Astrocyte (in vitro differentiated cells and primary cell): ENCODE measurements at regions not wholly inside any gene's neighbourhood (a gene's known extent, or its start where the extent isn't known, plus 50 kb on each side); places are given as distances from the start of the nearest gene placed in this dataset.
"Not testable (repeated sequence)": the region's sequence is repeated elsewhere in the genome, so short reads cannot be mapped to it uniquely, and the experiment has no call there.

ENCODE experiments used
- DNase-seq: peaks from one replicate; pipeline ENCODE4 v3.0.0-alpha.2; 2010; ENCODE audit warnings: low read depth
- FAIRE-seq: peaks from 2 replicates; lab custom pipeline; 2011; peaks lifted over from hg19 to GRCh38; lab: Jason Lieb, UNC
- H2AFZ ChIP-seq: 2 replicates; pipeline ENCODE4 v1.6.0; 2012; ENCODE audit warnings: low read depth, low read length, inconsistent platforms
- H3K27ac ChIP-seq: 2 replicates; pipeline ENCODE4 v1.5.1; 2011; ENCODE audit warnings: low read depth, low read length, inconsistent platforms
- H3K27me3 ChIP-seq: 2 replicates; pipeline ENCODE4 v1.6.0; 2011; ENCODE audit warnings: low read length, inconsistent platforms; ENCODE audit not compliant: insufficient read depth
- H3K36me3 ChIP-seq: 2 replicates; pipeline ENCODE4 v1.5.1; 2011; ENCODE audit warnings: low read length, inconsistent platforms; ENCODE audit not compliant: insufficient read depth
- H3K4me1 ChIP-seq: 2 replicates; pipeline ENCODE4 v1.5.1; 2011; ENCODE audit warnings: low read length, inconsistent platforms; ENCODE audit not compliant: insufficient read depth
- H3K4me2 ChIP-seq: 2 replicates; pipeline ENCODE4 v1.6.0; 2012; ENCODE audit warnings: low read length, inconsistent platforms
- H3K4me3 ChIP-seq: 2 replicates; pipeline ENCODE4 v1.5.1; 2011; ENCODE audit warnings: low read depth, mild to moderate bottlenecking, low read length, inconsistent platforms; ENCODE audit not compliant: insufficient read depth
- H3K79me2 ChIP-seq: 2 replicates; pipeline ENCODE4 v1.6.0; 2012; ENCODE audit warnings: mild to moderate bottlenecking, low read length, inconsistent platforms; ENCODE audit not compliant: insufficient read depth
- H3K9ac ChIP-seq: 2 replicates; pipeline ENCODE4 v1.6.0; 2012; ENCODE audit warnings: mild to moderate bottlenecking, low read length, inconsistent platforms
- H3K9me3 ChIP-seq: 2 replicates; pipeline ENCODE4 v1.5.1; 2012; ENCODE audit warnings: low read depth, mild to moderate bottlenecking, low read length, inconsistent platforms; ENCODE audit not compliant: insufficient read depth
- H4K20me1 ChIP-seq: 2 replicates; pipeline ENCODE4 v1.6.0; 2012; ENCODE audit warnings: low read length, inconsistent platforms; ENCODE audit not compliant: insufficient read depth
- H3K27ac Mint-ChIP-seq: one replicate; pipeline ENCODE4 v1.8.0; 2021; ENCODE audit warnings: mild to moderate bottlenecking, mixed read lengths; ENCODE audit not compliant: unreplicated experiment
- H3K27me3 Mint-ChIP-seq: one replicate; pipeline ENCODE4 v1.8.0; 2021; ENCODE audit warnings: low read depth, mixed read lengths; ENCODE audit not compliant: unreplicated experiment
- H3K36me3 Mint-ChIP-seq: one replicate; pipeline ENCODE4 v1.8.0; 2021; ENCODE audit warnings: low read depth, mixed read lengths; ENCODE audit not compliant: unreplicated experiment
- H3K4me1 Mint-ChIP-seq: one replicate; pipeline ENCODE4 v1.8.0; 2021; ENCODE audit warnings: low read depth, mixed read lengths; ENCODE audit not compliant: unreplicated experiment
- H3K4me3 Mint-ChIP-seq: one replicate; pipeline ENCODE4 v1.8.0; 2021; ENCODE audit warnings: mild to moderate bottlenecking, moderate library complexity, mixed read lengths; ENCODE audit not compliant: unreplicated experiment
- H3K9me3 Mint-ChIP-seq: one replicate; pipeline ENCODE4 v1.8.0; 2021; ENCODE audit warnings: mild to moderate bottlenecking, mixed read lengths; ENCODE audit not compliant: unreplicated experiment

- not testable (repeated sequence) for H3K27me3 ChIP-seq, H3K36me3 ChIP-seq, H2AFZ ChIP-seq, H3K4me1 ChIP-seq, DNase-seq, H3K9ac ChIP-seq, H3K4me3 Mint-ChIP-seq, H3K27ac Mint-ChIP-seq, H3K4me2 ChIP-seq, H3K36me3 Mint-ChIP-seq, H3K27ac ChIP-seq, H3K27me3 Mint-ChIP-seq, H3K9me3 ChIP-seq, FAIRE-seq, H3K4me3 ChIP-seq, H3K9me3 Mint-ChIP-seq
- peaks cover 19% of the 10 kb centered on the region for H4K20me1 ChIP-seq
- H3K79me2 ChIP-seq: peaks cover 48% of the 10 kb centered on the region
- peaks cover 16% of the 10 kb centered on the region for H3K4me1 Mint-ChIP-seq
Measured at GRCh38 chr2:111432423-111432822, 311.7 kb downstream of the BCL2L11 start.

GRCh38 chr2:111432916-111433499, 312.3 kb downstream of the BCL2L11 start:
- FAIRE-seq, H3K9ac ChIP-seq, H3K36me3 Mint-ChIP-seq, H3K27ac Mint-ChIP-seq, H3K4me3 Mint-ChIP-seq, H3K4me2 ChIP-seq, H3K9me3 Mint-ChIP-seq, H3K27me3 Mint-ChIP-seq, H3K36me3 ChIP-seq, H3K4me1 ChIP-seq, H2AFZ ChIP-seq, H3K4me3 ChIP-seq, H3K27me3 ChIP-seq, DNase-seq, H3K9me3 ChIP-seq, H3K27ac ChIP-seq: not testable (repeated sequence)
- H3K79me2 ChIP-seq: peaks cover 43% of the 10 kb centered on the region
- peaks cover 16% of the 10 kb centered on the region for H3K4me1 Mint-ChIP-seq
- peaks cover 16% of the 10 kb centered on the region for H4K20me1 ChIP-seq

DNA sequence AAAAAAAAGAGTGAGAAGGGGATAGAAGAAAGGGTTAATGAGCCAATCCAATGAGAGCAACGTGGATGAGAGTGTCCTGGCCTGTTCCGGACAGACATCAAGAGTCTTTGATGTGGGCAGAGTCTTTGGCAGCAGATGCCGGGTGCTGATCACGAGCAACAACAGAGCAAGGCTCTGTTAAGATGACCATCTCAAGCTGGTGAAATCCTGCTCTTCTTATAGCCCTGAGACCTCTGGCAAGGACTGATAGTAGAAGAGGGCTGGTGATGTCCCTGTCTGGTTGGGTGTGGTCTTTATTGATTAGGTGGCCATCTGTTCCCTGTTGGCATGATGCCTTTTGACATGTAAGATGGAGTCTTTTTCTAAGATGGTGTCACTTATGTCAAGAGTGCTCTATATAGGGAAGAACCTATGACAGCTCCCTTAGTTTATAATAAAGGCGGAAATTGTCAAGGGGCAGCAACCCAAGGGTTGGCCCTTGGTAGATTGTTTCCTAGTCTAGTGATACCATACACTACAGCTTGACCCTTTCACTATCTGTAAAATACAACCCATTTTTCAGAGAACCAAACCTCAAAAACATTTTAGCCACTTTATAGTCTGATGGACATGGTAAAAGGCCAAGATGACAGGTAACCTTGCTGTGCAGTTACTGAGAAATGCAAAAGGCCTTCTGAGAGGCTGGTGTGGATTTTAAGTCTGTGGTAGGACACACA, 313.3 kb downstream of the BCL2L11 start:
- H3K27ac Mint-ChIP-seq, H3K27me3 Mint-ChIP-seq, H3K9me3 ChIP-seq, H3K4me1 ChIP-seq, H3K36me3 Mint-ChIP-seq, H3K4me3 Mint-ChIP-seq, H2AFZ ChIP-seq, H3K27ac ChIP-seq, FAIRE-seq, DNase-seq, H3K4me2 ChIP-seq, H3K27me3 ChIP-seq, H3K4me1 Mint-ChIP-seq, H3K4me3 ChIP-seq, H3K9me3 Mint-ChIP-seq, H3K36me3 ChIP-seq, H3K9ac ChIP-seq: not testable (repeated sequence)
- Histone ChIP-seq H4K20me1 (peaks cover 12% of the 10 kb centered on the region), H3K79me2 (peaks cover 33% of the 10 kb centered on the region)

DNA sequence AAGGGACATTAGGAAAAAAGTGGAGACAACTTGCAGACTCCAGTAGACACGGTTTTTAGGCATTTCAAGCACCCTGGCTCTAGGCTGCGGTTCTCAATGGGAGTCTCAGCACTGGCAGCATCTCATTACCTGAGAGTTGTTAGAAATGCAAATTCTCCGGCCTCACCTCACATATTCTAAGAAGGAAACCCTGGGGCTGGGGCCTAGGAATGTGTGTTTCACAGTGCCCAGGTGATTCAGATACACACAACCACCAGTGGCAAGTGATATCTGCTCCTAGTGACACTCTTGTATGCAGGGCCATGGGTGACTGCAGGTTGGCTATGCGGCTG, 313.9 kb downstream of the BCL2L11 start:
- not testable (repeated sequence) for H3K36me3 ChIP-seq, H2AFZ ChIP-seq, H3K27ac ChIP-seq, H3K27me3 ChIP-seq, FAIRE-seq, H3K9me3 ChIP-seq, H3K4me2 ChIP-seq, H3K27me3 Mint-ChIP-seq, H3K4me1 Mint-ChIP-seq, H3K36me3 Mint-ChIP-seq, H3K9me3 Mint-ChIP-seq, H3K4me1 ChIP-seq, H4K20me1 ChIP-seq, DNase-seq, H3K4me3 ChIP-seq, H3K27ac Mint-ChIP-seq, H3K9ac ChIP-seq, H3K4me3 Mint-ChIP-seq
- H3K79me2 ChIP-seq: peaks cover 31% of the 10 kb centered on the region

DNA sequence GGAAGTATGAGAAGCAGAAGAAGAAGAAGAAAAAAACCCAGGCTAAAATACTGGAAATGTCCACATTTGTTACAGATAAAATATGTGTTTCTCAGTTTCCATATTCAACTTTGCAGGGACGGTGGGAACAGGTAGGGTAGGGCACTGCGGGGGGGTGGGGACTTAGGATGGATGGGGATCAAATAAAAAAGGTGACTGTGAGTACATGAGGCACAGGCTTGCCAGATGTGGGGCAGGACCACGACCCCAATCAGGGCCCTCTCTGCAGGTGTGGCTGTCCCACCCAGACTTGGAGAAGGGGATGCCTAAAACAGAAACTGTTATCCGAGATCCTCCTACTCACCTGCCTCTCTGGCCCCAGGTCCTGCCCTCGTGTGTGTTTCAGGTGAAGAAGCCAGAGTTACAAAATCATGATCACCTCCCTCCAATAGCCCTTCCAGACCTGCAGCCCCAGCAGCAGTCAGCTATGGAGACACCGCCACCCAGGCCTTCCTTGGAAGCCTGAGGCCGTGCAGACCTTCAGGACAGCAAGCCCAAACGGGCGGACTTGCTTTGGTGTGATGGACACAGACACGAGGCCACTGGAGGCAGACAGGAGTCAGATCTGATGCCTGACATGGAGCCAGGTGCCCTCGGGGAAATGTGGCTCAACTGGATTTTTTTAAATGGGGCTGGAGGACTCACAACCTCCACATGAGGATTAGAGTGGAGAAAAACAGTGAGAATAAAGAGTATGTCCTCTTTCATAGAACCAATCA, 315.0 kb downstream of the BCL2L11 start:
- H3K4me1 ChIP-seq, H3K9ac ChIP-seq, H2AFZ ChIP-seq, H3K4me1 Mint-ChIP-seq, H3K4me3 ChIP-seq, H3K27me3 Mint-ChIP-seq, H3K36me3 ChIP-seq, H3K4me3 Mint-ChIP-seq, H3K27ac Mint-ChIP-seq, H3K27ac ChIP-seq, H3K27me3 ChIP-seq, H3K9me3 Mint-ChIP-seq, H3K36me3 Mint-ChIP-seq, H3K9me3 ChIP-seq, DNase-seq, H3K4me2 ChIP-seq, H4K20me1 ChIP-seq, FAIRE-seq: not testable (repeated sequence)
- peaks cover 34% of the 10 kb centered on the region for H3K79me2 ChIP-seq

DNA sequence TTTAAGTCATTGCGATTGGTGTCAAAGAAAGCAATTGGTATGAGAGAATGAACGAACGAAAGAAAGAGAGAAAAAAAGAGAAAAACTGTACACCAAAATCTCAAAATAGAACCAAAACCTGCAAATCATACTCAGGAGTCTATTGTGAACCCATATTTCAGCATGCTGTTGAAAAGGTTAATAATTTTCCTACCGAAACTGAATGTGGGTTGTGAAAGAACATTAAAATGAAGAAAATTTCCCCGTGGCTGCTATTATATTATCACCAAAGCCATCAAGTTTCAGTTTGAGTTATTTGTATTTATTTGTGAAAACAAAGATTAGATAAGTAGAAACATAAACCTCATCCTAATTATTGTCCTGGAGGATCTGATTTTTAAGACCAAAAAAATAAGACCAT, 315.7 kb downstream of the BCL2L11 start:
- H3K79me2 ChIP-seq: peaks cover 36% of the 10 kb centered on the region
- H3K27me3 ChIP-seq, H4K20me1 ChIP-seq, H3K36me3 Mint-ChIP-seq, H3K27ac Mint-ChIP-seq, H3K4me1 ChIP-seq, H3K9me3 ChIP-seq, H3K4me2 ChIP-seq, H3K36me3 ChIP-seq, H3K27ac ChIP-seq, H3K4me1 Mint-ChIP-seq, H3K4me3 Mint-ChIP-seq, H2AFZ ChIP-seq, H3K9ac ChIP-seq, H3K4me3 ChIP-seq, DNase-seq, H3K9me3 Mint-ChIP-seq, H3K27me3 Mint-ChIP-seq, FAIRE-seq: not testable (repeated sequence)
